H9 (cell line): ENCODE measurements at regions not wholly inside any gene's neighbourhood (a gene's known extent, or its start where the extent isn't known, plus 50 kb on each side); places are given as distances from the start of the nearest gene placed in this dataset.

ENCODE experiments used
- DNase-seq: peaks from one replicate; pipeline ENCODE4 v3.0.0-alpha.2; 2017
- H2AFZ ChIP-seq: one replicate; pipeline ENCODE4 v1.6.1; 2013; ENCODE audit warnings: mild to moderate bottlenecking, low read length, control low read depth, moderate library complexity
- H2AK5ac ChIP-seq: 2 replicates; pipeline ENCODE4 v1.6.1; 2013; ENCODE audit warnings: low read length, control low read depth, mixed read lengths; ENCODE audit not compliant: insufficient read length
- H2BK120ac ChIP-seq: one replicate; pipeline ENCODE4 v1.6.1; 2013; ENCODE audit warnings: low read depth, mild to moderate bottlenecking, low read length, control low read depth, inconsistent platforms; ENCODE audit not compliant: poor library complexity, severe bottlenecking
- H2BK12ac ChIP-seq: 2 replicates; pipeline ENCODE4 v1.6.1; 2013; ENCODE audit warnings: low read length, control low read depth, mixed read lengths, low read depth; ENCODE audit not compliant: insufficient read length
- H2BK15ac ChIP-seq: 2 replicates; pipeline ENCODE4 v1.6.1; 2013; ENCODE audit warnings: low read depth, low read length, control low read depth
- H2BK20ac ChIP-seq: one replicate; pipeline ENCODE4 v1.6.1; 2013; ENCODE audit warnings: low read depth, mild to moderate bottlenecking, low read length, control low read depth, inconsistent platforms; ENCODE audit not compliant: poor library complexity, severe bottlenecking
- H2BK5ac ChIP-seq: 2 replicates; pipeline ENCODE4 v1.6.1; 2013; ENCODE audit warnings: low read length, control low read depth, mixed read lengths; ENCODE audit not compliant: insufficient read length
- H3K14ac ChIP-seq: 2 replicates; pipeline ENCODE4 v1.6.1; 2013; ENCODE audit warnings: low read length, control low read depth; ENCODE audit not compliant: insufficient read depth
- H3K18ac ChIP-seq: 2 replicates; pipeline ENCODE4 v1.6.1; 2013; ENCODE audit warnings: low read depth, mild to moderate bottlenecking, mixed read lengths, low read length, control low read depth; ENCODE audit not compliant: insufficient read length
- H3K23ac ChIP-seq: 2 replicates; pipeline ENCODE4 v1.6.1; 2013; ENCODE audit warnings: low read length, control low read depth, mixed read lengths, low read depth; ENCODE audit not compliant: insufficient read length
- H3K23me2 ChIP-seq: 2 replicates; pipeline ENCODE4 v1.6.1; 2013; ENCODE audit warnings: low read depth, mild to moderate bottlenecking, mixed read lengths, low read length, control low read depth; ENCODE audit not compliant: insufficient read length, poor library complexity, severe bottlenecking
- H3K27ac ChIP-seq: 2 replicates; pipeline ENCODE4 v1.5.1; 2013; ENCODE audit warnings: low read length, control low read depth, mixed read lengths, low read depth; ENCODE audit not compliant: insufficient read length
- H3K27me3 ChIP-seq: 2 replicates; pipeline ENCODE4 v1.6.1; 2013; ENCODE audit warnings: low read length, control low read depth, inconsistent platforms; ENCODE audit not compliant: insufficient read depth
- H3K4ac ChIP-seq: 2 replicates; pipeline ENCODE4 v1.6.1; 2013; ENCODE audit warnings: low read depth, mild to moderate bottlenecking, control low read depth, inconsistent platforms, low read length, moderate library complexity
- H3K4me1 ChIP-seq: 2 replicates; pipeline ENCODE4 v1.6.1; 2013; ENCODE audit warnings: low read length, control low read depth, inconsistent platforms; ENCODE audit not compliant: insufficient read depth
- H3K4me2 ChIP-seq: 2 replicates; pipeline ENCODE4 v1.6.1; 2013; ENCODE audit warnings: low read length, control low read depth, mixed read lengths; ENCODE audit not compliant: insufficient read length, insufficient read depth
- H3K56ac ChIP-seq: 2 replicates; pipeline ENCODE4 v1.6.1; 2013; ENCODE audit warnings: low read depth, mild to moderate bottlenecking, mixed read lengths, low read length, control low read depth; ENCODE audit not compliant: insufficient read length
- H3K79me1 ChIP-seq: 2 replicates; pipeline ENCODE4 v1.6.1; 2013; ENCODE audit warnings: low read depth, mild to moderate bottlenecking, moderate library complexity, low read length, control low read depth, inconsistent platforms; ENCODE audit not compliant: insufficient read depth, poor library complexity, severe bottlenecking
- H3K79me2 ChIP-seq: 2 replicates; pipeline ENCODE4 v1.6.1; 2013; ENCODE audit warnings: low read length, control low read depth, inconsistent platforms; ENCODE audit not compliant: insufficient read depth
- H3K9ac ChIP-seq: 2 replicates; pipeline ENCODE4 v1.6.1; 2013; ENCODE audit warnings: low read length, control low read depth, mixed read lengths; ENCODE audit not compliant: insufficient read length; ENCODE audit errors: extremely low read depth
- H3K9me3 ChIP-seq: one replicate; pipeline ENCODE4 v1.6.1; 2013; ENCODE audit warnings: low read depth, low read length, inconsistent platforms; ENCODE audit not compliant: control insufficient read depth
- H3T11ph ChIP-seq: one replicate; pipeline ENCODE4 v1.6.1; 2013; ENCODE audit warnings: mild to moderate bottlenecking, low read length, control low read depth, inconsistent platforms
- H4K20me1 ChIP-seq: one replicate; pipeline ENCODE4 v1.6.1; 2013; ENCODE audit not compliant: control insufficient read depth, insufficient read length, insufficient read depth
- H4K5ac ChIP-seq: 2 replicates; pipeline ENCODE4 v1.6.1; 2013; ENCODE audit warnings: low read depth, mild to moderate bottlenecking, mixed read lengths, low read length, control low read depth; ENCODE audit not compliant: insufficient read length
- H4K8ac ChIP-seq: replicated peaks from 2 replicates; pipeline ENCODE4 v1.6.1; 2013; ENCODE audit warnings: low read length, control low read depth, mixed read lengths, low read depth; ENCODE audit not compliant: insufficient read length
- H4K91ac ChIP-seq: 2 replicates; pipeline ENCODE4 v1.6.1; 2013; ENCODE audit warnings: low read depth, mild to moderate bottlenecking, moderate library complexity, mixed read lengths, low read length, control low read depth; ENCODE audit not compliant: insufficient read length
- H3K27ac Mint-ChIP-seq, 3 experiments: 2 replicates in 2 of 3; 3 replicates in 1 of 3; pipeline ENCODE4 v1.8.0; 2020 to 2021; ENCODE audit warnings: mixed read lengths in 3 of 3, mild to moderate bottlenecking in 1 of 3, moderate library complexity in 1 of 3
- H3K27me3 Mint-ChIP-seq: 2 replicates; pipeline ENCODE4 v1.8.0; 2021; ENCODE audit warnings: low read depth, mild to moderate bottlenecking, moderate library complexity, mixed read lengths
- H3K36me3 Mint-ChIP-seq, 3 experiments: 2 replicates in 2 of 3; 3 replicates in 1 of 3; pipeline ENCODE4 v1.8.0; 2020 to 2021; ENCODE audit warnings: low read depth in 3 of 3, mixed read lengths in 3 of 3; ENCODE audit not compliant: insufficient read depth in 1 of 3
- H3K4me1 Mint-ChIP-seq, 2 experiments: 2 replicates each; pipeline ENCODE4 v1.8.0; 2020; ENCODE audit warnings: mixed read lengths in 2 of 2
- H3K4me3 Mint-ChIP-seq, 2 experiments: 2 replicates in 1 of 2; 3 replicates in 1 of 2; pipeline ENCODE4 v1.8.0; 2020 to 2021; ENCODE audit warnings: mild to moderate bottlenecking in 2 of 2, mixed read lengths in 2 of 2, moderate library complexity in 1 of 2
- H3K9me3 Mint-ChIP-seq, 2 experiments: 2 replicates in 1 of 2; 3 replicates in 1 of 2; pipeline ENCODE4 v1.8.0; 2020; ENCODE audit warnings: mild to moderate bottlenecking in 2 of 2, mixed read lengths in 2 of 2, moderate library complexity in 1 of 2
- WGBS: extraction: QIAGEN DNeasy Blood & Tissue Kit; methylation state at CpG from one replicate; pipeline ENCODE4 v1.1.7; 2013; ENCODE audit warnings: missing lambda C conversion rate, low lambda C conversion rate, mixed read lengths; ENCODE audit not compliant: insufficient read length; ENCODE audit errors: extremely low coverage; 5-methylcytosine and 5-hydroxymethylcytosine counted together
- TF ChIP-seq, protein P1 (sequence below): fragments of 200-600 bp; sonication (generic); conservative IDR thresholded peaks from 3 replicates; pipeline ENCODE4 v1.8.0; 2021; ENCODE audit warnings: antibody characterized with exemption, mild to moderate bottlenecking

DNA sequence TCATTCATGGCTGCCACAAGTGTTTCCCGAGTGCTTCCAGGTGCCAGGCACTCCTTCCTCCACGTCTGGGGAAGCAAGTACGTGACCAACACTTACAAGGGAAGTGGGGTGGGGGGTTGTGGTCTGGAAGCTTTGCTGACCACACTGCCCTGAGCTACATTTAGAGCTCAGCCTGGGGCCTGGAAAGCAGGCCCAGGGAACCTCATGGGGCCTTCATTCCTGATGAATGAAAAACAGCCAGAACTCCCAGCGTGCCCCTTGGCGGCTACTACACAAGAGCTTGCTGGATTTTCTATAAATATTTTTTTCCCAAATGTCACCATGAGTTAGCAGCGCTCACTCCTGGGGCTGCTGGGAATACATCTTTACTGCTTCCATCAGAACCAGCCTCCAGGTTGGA lies 73.3 kb downstream of the ABCC12 start:
- H3K36me3 Mint-ChIP-seq = no peaks in the 10 kb centered on the region
- H4K8ac ChIP-seq = no peak overlapping the region
- DNase-seq = no peak
- H3K9ac ChIP-seq = no peak overlapping the region
- H2BK120ac ChIP-seq = no peak overlapping the region
- H3K79me1 ChIP-seq = no peaks in the 10 kb centered on the region
- H2BK15ac ChIP-seq = no peak overlapping the region
- H3K14ac ChIP-seq = no peak overlapping the region
- H4K5ac ChIP-seq = no peak overlapping the region
- H3K9me3 Mint-ChIP-seq = no peaks in the 10 kb centered on the region
- WGBS = no CpG with 5 or more reads among the region's 6 CpGs
- H3K4me1 Mint-ChIP-seq = peaks cover 0 to 7% of the 10 kb centered on the region in 2 experiments; a peak in 3 of 4 replicates
- H3K27ac ChIP-seq = no peak overlapping the region
- H3K9me3 ChIP-seq = no peaks in the 10 kb centered on the region
- no peak overlapping the region for H3K4me2 ChIP-seq
- no peak overlapping the region for H4K91ac ChIP-seq
- H2BK20ac ChIP-seq = no peak overlapping the region
- no peak overlapping the region for H3K18ac ChIP-seq
- 0 out of 2 replicates have a peak, but pooled peaks cover 1% of the 10 kb centered on the region for H3K27me3 Mint-ChIP-seq
- no peaks in the 10 kb centered on the region for H3K27me3 ChIP-seq
- TF ChIP-seq, protein P1, sequence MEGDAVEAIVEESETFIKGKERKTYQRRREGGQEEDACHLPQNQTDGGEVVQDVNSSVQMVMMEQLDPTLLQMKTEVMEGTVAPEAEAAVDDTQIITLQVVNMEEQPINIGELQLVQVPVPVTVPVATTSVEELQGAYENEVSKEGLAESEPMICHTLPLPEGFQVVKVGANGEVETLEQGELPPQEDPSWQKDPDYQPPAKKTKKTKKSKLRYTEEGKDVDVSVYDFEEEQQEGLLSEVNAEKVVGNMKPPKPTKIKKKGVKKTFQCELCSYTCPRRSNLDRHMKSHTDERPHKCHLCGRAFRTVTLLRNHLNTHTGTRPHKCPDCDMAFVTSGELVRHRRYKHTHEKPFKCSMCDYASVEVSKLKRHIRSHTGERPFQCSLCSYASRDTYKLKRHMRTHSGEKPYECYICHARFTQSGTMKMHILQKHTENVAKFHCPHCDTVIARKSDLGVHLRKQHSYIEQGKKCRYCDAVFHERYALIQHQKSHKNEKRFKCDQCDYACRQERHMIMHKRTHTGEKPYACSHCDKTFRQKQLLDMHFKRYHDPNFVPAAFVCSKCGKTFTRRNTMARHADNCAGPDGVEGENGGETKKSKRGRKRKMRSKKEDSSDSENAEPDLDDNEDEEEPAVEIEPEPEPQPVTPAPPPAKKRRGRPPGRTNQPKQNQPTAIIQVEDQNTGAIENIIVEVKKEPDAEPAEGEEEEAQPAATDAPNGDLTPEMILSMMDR = no peak
- no peaks in the 10 kb centered on the region for H4K20me1 ChIP-seq
- H3K27ac Mint-ChIP-seq = no peak overlapping the region
- no peaks in the 10 kb centered on the region for H3K23me2 ChIP-seq
- no peak overlapping the region for H2BK5ac ChIP-seq
- no peak overlapping the region for H3K4me3 Mint-ChIP-seq
- no peaks in the 10 kb centered on the region for H3K79me2 ChIP-seq
- no peaks in the 10 kb centered on the region for H3K4me1 ChIP-seq
- no peak overlapping the region for H2BK12ac ChIP-seq
- H3K23ac ChIP-seq = no peak overlapping the region
- no peak overlapping the region for H3T11ph ChIP-seq
- H3K56ac ChIP-seq = no peak overlapping the region
- no peak overlapping the region for H2AFZ ChIP-seq
- no peak overlapping the region for H3K4ac ChIP-seq
- H2AK5ac ChIP-seq = no peak overlapping the region
